Liver (tissue), 7 donors: ENCODE measurements at regions not wholly inside any gene's neighbourhood (a gene's known extent, or its start where the extent isn't known, plus 50 kb on each side); places are given as distances from the start of the nearest gene placed in this dataset.

Source experiments
- DNase-seq: peaks from one replicate; pipeline ENCODE4 v3.0.0-alpha.2; 2017; ENCODE audit warnings: low spot score
- H3K27ac ChIP-seq, 2 donors: one replicate each; pipeline ENCODE4 v1.7.0; 2013; ENCODE audit warnings: inconsistent platforms in 2 of 2, low read length in 2 of 2, control low read depth in 1 of 2, low read depth in 1 of 2, mild to moderate bottlenecking in 1 of 2
- H3K27me3 ChIP-seq, 4 donors: one replicate each; pipeline versions ENCODE4 v1.6.1 to v1.7.0; 2013; ENCODE audit warnings: low read length in 3 of 4, inconsistent platforms in 1 of 4, mild to moderate bottlenecking in 1 of 4, moderate library complexity in 1 of 4; ENCODE audit not compliant: control insufficient read depth in 4 of 4, insufficient read depth in 4 of 4
- H3K36me3 ChIP-seq, 4 donors: one replicate each; pipeline versions ENCODE4 v1.6.1 to v1.7.0; 2013; ENCODE audit warnings: low read length in 3 of 4, mild to moderate bottlenecking in 3 of 4, low read depth in 1 of 4, moderate library complexity in 1 of 4; ENCODE audit not compliant: control insufficient read depth in 4 of 4, insufficient read depth in 3 of 4
- H3K4me1 ChIP-seq, 4 donors: one replicate each; pipeline versions ENCODE4 v1.6.1 to v1.7.0; 2013; ENCODE audit warnings: low read length in 3 of 4, mild to moderate bottlenecking in 3 of 4, moderate library complexity in 1 of 4; ENCODE audit not compliant: control insufficient read depth in 4 of 4, insufficient read depth in 4 of 4
- H3K4me3 ChIP-seq, 3 donors: one replicate each; pipeline versions ENCODE4 v1.6.1 to v1.7.0; 2013; ENCODE audit warnings: low read length in 3 of 3, control low read depth in 1 of 3, low read depth in 1 of 3, mild to moderate bottlenecking in 1 of 3
- H3K9ac ChIP-seq, 2 donors: one replicate each; pipeline ENCODE4 v1.7.0; 2013; ENCODE audit warnings: low read length in 2 of 2, mild to moderate bottlenecking in 2 of 2, moderate library complexity in 2 of 2, control low read depth in 1 of 2, low read depth in 1 of 2
- H3K9me3 ChIP-seq, 4 donors: one replicate each; pipeline versions ENCODE4 v1.6.1 to v1.7.0; 2013; ENCODE audit warnings: low read length in 3 of 4; ENCODE audit not compliant: control insufficient read depth in 4 of 4
- EGR1 ChIP-seq, 2 donors: IDR thresholded peaks; 2 replicates each; pipeline ENCODE4 v1.6.1; 2016 to 2018; ENCODE audit warnings: antibody characterized with exemption in 2 of 2, low read depth in 2 of 2
- FOXA1 ChIP-seq: IDR thresholded peaks from 2 replicates; pipeline ENCODE4 v1.6.1; 2016; ENCODE audit warnings: antibody characterized with exemption
- FOXA2 ChIP-seq: IDR thresholded peaks from 2 replicates; pipeline ENCODE4 v1.6.1; 2016; ENCODE audit warnings: antibody characterized with exemption
- GABPA ChIP-seq, 2 donors: IDR thresholded peaks in 1 of 2; conservative IDR thresholded peaks in 1 of 2; 2 replicates each; pipeline ENCODE4 v1.6.1; 2016; ENCODE audit warnings: antibody characterized with exemption in 2 of 2, mild to moderate bottlenecking in 1 of 2, moderate library complexity in 1 of 2
- HNF4A ChIP-seq, 2 donors: conservative IDR thresholded peaks; 2 replicates each; pipeline ENCODE4 v1.6.1; 2016; ENCODE audit warnings: antibody characterized with exemption in 2 of 2, mild to moderate bottlenecking in 2 of 2
- HNF4G ChIP-seq: IDR thresholded peaks from 2 replicates; pipeline ENCODE4 v1.6.1; 2016; ENCODE audit warnings: antibody characterized with exemption
- JUND ChIP-seq, 2 donors: IDR thresholded peaks; 2 replicates each; pipeline ENCODE4 v1.6.1; 2016; ENCODE audit warnings: antibody characterized with exemption in 2 of 2
- NR2F2 ChIP-seq: IDR thresholded peaks from 2 replicates; pipeline ENCODE4 v1.6.1; 2016; ENCODE audit warnings: antibody characterized with exemption
- RXRA ChIP-seq, 2 donors: IDR thresholded peaks; 2 replicates each; pipeline ENCODE4 v1.6.1; 2017 to 2018; ENCODE audit warnings: antibody characterized with exemption in 2 of 2, mild to moderate bottlenecking in 1 of 2
- SP1 ChIP-seq: IDR thresholded peaks from 2 replicates; pipeline ENCODE4 v1.6.1; 2018; ENCODE audit warnings: antibody characterized with exemption, mild to moderate bottlenecking
- TAF1 ChIP-seq: conservative IDR thresholded peaks from 2 replicates; pipeline ENCODE4 v1.6.1; 2016; ENCODE audit warnings: antibody characterized with exemption, mild to moderate bottlenecking
- YY1 ChIP-seq: IDR thresholded peaks from 2 replicates; pipeline ENCODE4 v1.6.1; 2016; ENCODE audit warnings: antibody characterized with exemption, mild to moderate bottlenecking
- WGBS: extraction: QIAGEN DNeasy Blood & Tissue Kit; methylation state at CpG from one replicate; pipeline ENCODE4 v1.1.7; 2013; 5-methylcytosine and 5-hydroxymethylcytosine counted together
- TF ChIP-seq, protein P1 (sequence below): IDR thresholded peaks from 2 replicates; pipeline ENCODE4 v1.6.1; 2016; ENCODE audit warnings: antibody characterized with exemption
- TF ChIP-seq, protein P2 (sequence below): IDR thresholded peaks from 2 replicates; pipeline ENCODE4 v1.6.1; 2016; ENCODE audit warnings: antibody characterized with exemption
- TF ChIP-seq, protein P3 (sequence below): IDR thresholded peaks from 2 replicates; pipeline ENCODE4 v1.6.1; 2016; ENCODE audit warnings: antibody characterized with exemption
- TF ChIP-seq, protein P4 (sequence below): IDR thresholded peaks from 2 replicates; pipeline ENCODE4 v1.6.1; 2016; ENCODE audit warnings: antibody characterized with exemption, mild to moderate bottlenecking
- donor health status: healthy.
- donor health status: healthy.
- donor health status: healthy.
- donor health status: healthy.

DNA sequence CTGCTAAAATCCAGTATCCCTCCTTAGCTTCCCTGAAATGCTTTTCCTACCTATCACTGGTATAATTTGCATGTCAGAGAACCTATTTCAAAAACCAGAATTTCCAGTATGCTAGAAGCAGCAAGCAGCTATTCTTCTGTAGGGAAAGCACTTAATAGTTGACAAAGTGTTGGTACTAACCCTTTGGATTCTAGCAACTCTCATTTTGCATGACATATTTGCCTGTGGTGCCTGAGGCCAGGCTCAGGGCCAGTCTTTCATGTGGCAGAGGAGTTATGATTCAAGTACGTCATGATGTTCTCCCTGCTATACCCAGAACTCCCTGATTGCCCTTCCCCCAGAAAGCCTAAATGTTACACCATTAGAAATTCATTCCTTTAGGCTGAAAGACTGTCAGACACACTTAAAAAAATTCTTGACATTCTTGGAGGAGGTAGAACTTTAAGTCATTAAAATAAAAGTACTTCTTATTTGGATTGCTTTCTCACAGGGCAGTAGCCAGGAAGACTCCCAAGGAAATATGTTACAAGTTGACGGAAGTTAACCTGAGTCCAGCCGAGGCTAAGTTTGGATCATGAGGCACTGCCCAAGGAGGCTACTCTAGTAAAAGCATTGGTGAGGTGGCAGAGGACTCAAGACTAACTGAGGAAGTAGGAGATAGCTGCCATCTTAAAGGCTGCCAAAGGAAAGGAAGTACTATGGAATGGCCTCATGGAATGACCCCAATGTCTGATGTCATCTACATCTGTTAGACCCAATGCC is 298.4 kb upstream of the SPAG17 start:
- no peak overlapping the region for H3K4me3 ChIP-seq
- 79% methylated on average over 3 of the region's 3 CpGs for WGBS

DNA sequence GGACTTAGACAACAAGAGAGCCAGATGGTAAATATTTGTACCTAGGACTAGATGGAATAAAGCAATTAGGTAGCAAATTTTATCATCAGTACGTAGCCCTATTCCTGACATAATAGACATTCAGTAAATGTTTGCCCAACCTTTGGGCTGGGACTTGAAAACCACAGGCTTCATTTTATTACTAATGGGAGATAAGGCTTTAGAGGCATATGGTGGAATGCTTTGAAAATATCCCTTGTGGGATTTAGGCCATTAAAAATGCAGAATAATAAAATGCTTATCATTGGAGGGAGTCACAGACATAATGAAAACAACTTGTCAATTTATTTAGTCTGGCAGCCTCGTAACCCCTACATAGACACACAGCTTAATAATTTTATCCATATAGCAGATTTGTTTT is 296.1 kb upstream of the SPAG17 start:
- no peak overlapping the region for H3K27ac ChIP-seq
- DNase-seq = no peak
- H3K9me3 ChIP-seq = no peaks in the 10 kb centered on the region
- H3K4me1 ChIP-seq = no peaks in the 10 kb centered on the region
- no peaks in the 10 kb centered on the region for H3K27me3 ChIP-seq
- H3K4me3 ChIP-seq = no peak overlapping the region
- TF ChIP-seq FOXA1 (no peak), SP1 (no peak), RXRA (IDR thresholded peaks at IDR 0.05) (no peak), FOXA2 (no peak)
- H3K9ac ChIP-seq = no peak overlapping the region
- WGBS = 34% methylated on average over 2 of the region's 2 CpGs
- H3K36me3 ChIP-seq = no peaks in the 10 kb centered on the region

More for the DNA sequence above, 298.4 kb upstream of the SPAG17 start:
- no peak overlapping the region for H3K27ac ChIP-seq
- TF ChIP-seq NR2F2 (no peak), HNF4G (no peak), FOXA2 (no peak), RXRA (IDR thresholded peaks at IDR 0.05) (no peak), TAF1 (no peak), EGR1 (IDR thresholded peaks at IDR 0.05; ENCODE audit: low read depth in 2 of 2) (no peak), FOXA1 (no peak), JUND (IDR thresholded peaks at IDR 0.05) (no peak), GABPA (IDR thresholded peaks at IDR 0.05 in 1 of 2, conservative IDR thresholded peaks at IDR 0.05 in 1 of 2) (no peak), HNF4A (conservative IDR thresholded peaks at IDR 0.05) (no peak), YY1 (no peak), SP1 (no peak)
- TF ChIP-seq, protein P1, sequence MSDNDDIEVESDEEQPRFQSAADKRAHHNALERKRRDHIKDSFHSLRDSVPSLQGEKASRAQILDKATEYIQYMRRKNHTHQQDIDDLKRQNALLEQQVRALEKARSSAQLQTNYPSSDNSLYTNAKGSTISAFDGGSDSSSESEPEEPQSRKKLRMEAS = no peak
- TF ChIP-seq, protein P2, sequence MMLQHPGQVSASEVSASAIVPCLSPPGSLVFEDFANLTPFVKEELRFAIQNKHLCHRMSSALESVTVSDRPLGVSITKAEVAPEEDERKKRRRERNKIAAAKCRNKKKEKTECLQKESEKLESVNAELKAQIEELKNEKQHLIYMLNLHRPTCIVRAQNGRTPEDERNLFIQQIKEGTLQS = no peak
- TF ChIP-seq, protein P3, sequence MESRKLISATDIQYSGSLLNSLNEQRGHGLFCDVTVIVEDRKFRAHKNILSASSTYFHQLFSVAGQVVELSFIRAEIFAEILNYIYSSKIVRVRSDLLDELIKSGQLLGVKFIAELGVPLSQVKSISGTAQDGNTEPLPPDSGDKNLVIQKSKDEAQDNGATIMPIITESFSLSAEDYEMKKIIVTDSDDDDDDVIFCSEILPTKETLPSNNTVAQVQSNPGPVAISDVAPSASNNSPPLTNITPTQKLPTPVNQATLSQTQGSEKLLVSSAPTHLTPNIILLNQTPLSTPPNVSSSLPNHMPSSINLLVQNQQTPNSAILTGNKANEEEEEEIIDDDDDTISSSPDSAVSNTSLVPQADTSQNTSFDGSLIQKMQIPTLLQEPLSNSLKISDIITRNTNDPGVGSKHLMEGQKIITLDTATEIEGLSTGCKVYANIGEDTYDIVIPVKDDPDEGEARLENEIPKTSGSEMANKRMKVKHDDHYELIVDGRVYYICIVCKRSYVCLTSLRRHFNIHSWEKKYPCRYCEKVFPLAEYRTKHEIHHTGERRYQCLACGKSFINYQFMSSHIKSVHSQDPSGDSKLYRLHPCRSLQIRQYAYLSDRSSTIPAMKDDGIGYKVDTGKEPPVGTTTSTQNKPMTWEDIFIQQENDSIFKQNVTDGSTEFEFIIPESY = no peak
- TF ChIP-seq, protein P4, sequence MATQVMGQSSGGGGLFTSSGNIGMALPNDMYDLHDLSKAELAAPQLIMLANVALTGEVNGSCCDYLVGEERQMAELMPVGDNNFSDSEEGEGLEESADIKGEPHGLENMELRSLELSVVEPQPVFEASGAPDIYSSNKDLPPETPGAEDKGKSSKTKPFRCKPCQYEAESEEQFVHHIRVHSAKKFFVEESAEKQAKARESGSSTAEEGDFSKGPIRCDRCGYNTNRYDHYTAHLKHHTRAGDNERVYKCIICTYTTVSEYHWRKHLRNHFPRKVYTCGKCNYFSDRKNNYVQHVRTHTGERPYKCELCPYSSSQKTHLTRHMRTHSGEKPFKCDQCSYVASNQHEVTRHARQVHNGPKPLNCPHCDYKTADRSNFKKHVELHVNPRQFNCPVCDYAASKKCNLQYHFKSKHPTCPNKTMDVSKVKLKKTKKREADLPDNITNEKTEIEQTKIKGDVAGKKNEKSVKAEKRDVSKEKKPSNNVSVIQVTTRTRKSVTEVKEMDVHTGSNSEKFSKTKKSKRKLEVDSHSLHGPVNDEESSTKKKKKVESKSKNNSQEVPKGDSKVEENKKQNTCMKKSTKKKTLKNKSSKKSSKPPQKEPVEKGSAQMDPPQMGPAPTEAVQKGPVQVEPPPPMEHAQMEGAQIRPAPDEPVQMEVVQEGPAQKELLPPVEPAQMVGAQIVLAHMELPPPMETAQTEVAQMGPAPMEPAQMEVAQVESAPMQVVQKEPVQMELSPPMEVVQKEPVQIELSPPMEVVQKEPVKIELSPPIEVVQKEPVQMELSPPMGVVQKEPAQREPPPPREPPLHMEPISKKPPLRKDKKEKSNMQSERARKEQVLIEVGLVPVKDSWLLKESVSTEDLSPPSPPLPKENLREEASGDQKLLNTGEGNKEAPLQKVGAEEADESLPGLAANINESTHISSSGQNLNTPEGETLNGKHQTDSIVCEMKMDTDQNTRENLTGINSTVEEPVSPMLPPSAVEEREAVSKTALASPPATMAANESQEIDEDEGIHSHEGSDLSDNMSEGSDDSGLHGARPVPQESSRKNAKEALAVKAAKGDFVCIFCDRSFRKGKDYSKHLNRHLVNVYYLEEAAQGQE = no peak
- no peak for DNase-seq
- H3K27me3 ChIP-seq = no peaks in the 10 kb centered on the region
- H3K4me1 ChIP-seq = no peaks in the 10 kb centered on the region
- H3K9ac ChIP-seq = no peak overlapping the region
- H3K9me3 ChIP-seq = no peaks in the 10 kb centered on the region
- no peaks in the 10 kb centered on the region for H3K36me3 ChIP-seq
